Medulla oblongata (tissue), 1 donor: ENCODE measurements at regions not wholly inside any gene's neighbourhood (a gene's known extent, or its start where the extent isn't known, plus 50 kb on each side); places are given as distances from the start of the nearest gene placed in this dataset.
A peak's percentile ranks its signal among the peaks of the same experiment; 100 is the strongest.

Source experiments
- DNase-seq: peaks from one replicate; pipeline ENCODE4 v3.0.0-alpha.2; 2015; ENCODE audit errors: extremely low spot score

DNA sequence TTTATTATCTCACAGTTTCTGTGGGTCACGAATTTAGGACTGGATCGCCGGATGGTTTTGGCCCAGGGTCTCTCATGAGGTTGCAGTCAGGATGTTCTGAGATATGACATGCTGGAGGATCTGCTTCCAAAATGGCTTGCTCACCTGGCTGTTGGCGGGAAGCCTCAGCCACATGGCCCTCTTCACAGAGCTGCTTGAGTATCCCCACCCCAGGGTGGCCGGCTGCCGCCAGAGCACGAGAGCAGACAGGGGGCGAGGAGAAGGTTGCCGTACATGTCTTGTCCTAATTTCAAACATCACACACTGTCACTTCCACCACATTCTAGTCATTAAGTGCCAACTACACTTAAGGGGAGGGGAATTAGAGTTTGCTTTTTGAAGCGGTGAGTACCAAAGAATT is 365.8 kb downstream of the FGFR2 start:
- no peak for DNase-seq

DNA sequence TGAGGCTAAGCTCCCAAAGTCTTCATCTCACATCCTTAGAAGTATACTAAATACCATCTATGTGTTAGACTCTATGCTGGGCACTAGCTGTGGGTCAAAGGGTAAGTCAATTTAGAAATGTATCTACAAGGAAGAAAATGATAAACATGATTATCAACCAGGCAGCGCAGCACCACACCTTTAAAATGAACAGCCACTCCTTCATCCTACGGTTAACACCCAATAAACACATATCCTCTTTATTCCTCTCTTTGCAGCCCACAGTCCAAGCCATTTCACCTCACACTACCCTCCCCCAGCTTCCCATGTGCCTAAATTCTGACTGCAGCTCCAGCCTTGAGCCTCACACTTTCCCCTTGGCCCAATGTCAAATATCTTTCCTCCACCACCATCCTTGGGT is 362.6 kb downstream of the FGFR2 start:
- DNase-seq = no peak

GRCh38 chr10:121236621-121237020 is 361.6 kb downstream of the FGFR2 start:
- no peak for DNase-seq

- no peak for DNase-seq
These were observed 360.5 kb downstream of the FGFR2 start for GRCh38 chr10:121237718-121238117.

DNA sequence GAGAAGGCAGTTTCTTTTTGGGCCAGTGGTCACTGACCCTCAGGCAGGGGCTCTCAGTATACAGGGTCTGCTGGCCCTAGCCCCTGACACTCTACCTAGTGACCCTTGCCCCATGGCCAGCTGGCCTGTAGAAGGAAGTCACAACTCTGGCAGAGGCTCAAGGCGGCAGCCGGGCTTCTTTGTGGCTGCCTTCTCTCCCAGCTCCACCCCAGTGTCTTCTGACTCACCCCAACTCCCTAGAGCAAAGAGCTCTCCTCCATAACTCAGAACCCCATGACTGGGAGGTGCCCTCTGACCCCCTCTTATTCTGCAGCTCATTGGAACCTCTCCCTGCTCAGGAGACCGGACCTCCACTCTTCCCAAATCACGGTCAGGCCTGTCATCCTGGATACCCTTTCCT is 358.2 kb downstream of the FGFR2 start:
- DNase-seq = no peak

- no peak for DNase-seq
These were observed 357.7 kb downstream of the FGFR2 start for GRCh38 chr10:121240556-121240955.

DNA sequence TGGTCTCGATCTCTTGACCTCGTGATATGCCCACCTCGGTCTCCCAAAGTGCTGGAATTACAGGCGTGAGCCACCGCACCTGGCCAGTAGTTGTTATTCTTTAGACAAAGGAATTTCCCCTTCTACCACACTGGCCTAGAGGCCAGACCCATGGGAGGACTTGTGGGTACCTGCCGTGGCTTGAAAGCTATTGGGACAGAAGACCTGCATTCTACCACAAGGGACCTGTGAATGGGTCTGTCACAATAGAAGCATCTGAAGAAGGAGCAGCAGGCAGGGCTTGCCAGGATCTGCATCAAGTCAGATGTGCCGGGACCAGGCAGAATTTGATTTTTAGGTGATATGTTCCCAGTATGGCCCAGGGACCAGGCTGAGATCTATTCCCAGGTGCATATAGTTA is 356.9 kb downstream of the FGFR2 start:
- DNase-seq = no peak

GRCh38 chr10:121242741-121243608 is 355.3 kb downstream of the FGFR2 start:
- DNase-seq = no peak

DNA sequence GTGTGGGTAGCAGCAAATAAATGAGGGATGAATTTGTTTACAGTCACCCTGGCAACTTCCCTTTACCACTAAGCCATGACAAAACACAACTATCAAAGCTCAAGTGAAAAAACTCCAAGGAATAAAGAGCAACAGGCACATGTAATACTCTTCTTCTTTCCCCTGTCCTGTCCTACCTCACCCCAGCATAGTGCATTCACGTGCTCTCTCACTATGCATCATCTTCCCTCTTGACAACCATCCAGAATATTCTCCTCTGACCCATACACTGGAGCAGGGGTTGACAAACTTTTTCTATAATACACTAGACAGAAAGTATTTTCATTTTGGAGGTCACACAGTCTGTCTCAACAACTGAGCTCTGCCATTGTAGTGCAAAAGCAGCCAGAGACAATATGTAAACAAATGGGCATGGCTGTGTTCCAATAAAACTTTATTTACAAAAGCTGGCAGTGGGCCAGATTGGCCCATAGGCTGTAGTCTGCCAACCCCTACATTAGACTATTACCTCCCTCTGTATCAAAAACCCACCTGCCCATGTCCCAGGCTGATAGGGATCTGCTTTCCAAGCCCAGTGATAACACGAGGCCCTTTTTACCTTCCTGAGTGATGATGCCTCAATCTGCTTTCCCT is 354.5 kb downstream of the FGFR2 start:
- DNase-seq = no peak

- no peak for DNase-seq
These were observed 353.4 kb downstream of the FGFR2 start for GRCh38 chr10:121244818-121245217.

DNA sequence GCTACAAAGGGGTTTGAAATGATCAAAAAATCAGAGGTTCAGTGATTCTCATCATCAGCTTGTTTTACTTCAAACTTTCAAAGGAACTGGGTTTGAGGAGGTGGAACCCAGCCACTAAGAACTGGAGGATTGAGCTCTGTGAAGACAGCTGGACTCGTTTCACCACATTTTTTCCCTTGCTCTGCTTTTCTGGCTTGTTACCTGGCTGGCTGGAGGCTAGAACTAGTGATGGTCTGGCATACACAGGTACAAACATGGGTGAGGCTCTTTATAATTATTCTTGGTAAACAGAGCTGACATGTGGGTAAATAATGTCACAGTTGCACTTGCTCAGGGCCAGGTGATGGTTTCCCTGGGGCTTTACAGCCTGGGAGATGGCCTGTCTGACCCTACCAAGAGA is 352.5 kb downstream of the FGFR2 start:
- no peak for DNase-seq

GRCh38 chr10:121248266-121248665 is 350.0 kb downstream of the FGFR2 start:
- peak; percentile 24 for DNase-seq

GRCh38 chr10:121250995-121251764 is 347.1 kb downstream of the FGFR2 start:
- DNase-seq = no peak

GRCh38 chr10:121252756-121253155 is 345.5 kb downstream of the FGFR2 start:
- DNase-seq = no peak

GRCh38 chr10:121260377-121260776 is 337.9 kb downstream of the FGFR2 start:
- DNase-seq = no peak

- DNase-seq = no peak
These were observed 336.6 kb downstream of the FGFR2 start for GRCh38 chr10:121261665-121262064.

GRCh38 chr10:121262774-121263430 is 335.3 kb downstream of the FGFR2 start:
- DNase-seq = no peak

- DNase-seq = no peak
These were observed 334.8 kb downstream of the FGFR2 start for GRCh38 chr10:121263431-121263783.

GRCh38 chr10:121265360-121266123 is 332.7 kb downstream of the FGFR2 start:
- DNase-seq = no peak

DNA sequence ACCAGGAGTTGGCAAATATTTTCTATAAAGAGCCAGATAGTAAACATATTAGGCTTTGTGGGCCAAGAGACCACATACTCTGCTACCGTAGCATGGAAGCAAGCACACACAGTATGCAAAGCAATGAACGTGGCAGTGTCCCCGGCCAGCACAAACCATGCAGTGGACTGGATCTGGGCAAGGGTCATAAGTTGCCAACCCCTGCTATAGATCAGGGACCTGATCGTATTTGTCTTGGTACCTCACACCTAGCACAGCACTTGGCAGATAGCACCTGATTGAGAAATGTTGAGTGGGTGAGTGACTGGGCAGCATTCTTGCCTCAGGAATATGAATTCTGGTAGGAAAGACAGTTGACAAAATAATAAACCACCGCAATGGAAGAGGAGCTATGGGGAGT is 331.9 kb downstream of the FGFR2 start:
- DNase-seq = no peak

DNA sequence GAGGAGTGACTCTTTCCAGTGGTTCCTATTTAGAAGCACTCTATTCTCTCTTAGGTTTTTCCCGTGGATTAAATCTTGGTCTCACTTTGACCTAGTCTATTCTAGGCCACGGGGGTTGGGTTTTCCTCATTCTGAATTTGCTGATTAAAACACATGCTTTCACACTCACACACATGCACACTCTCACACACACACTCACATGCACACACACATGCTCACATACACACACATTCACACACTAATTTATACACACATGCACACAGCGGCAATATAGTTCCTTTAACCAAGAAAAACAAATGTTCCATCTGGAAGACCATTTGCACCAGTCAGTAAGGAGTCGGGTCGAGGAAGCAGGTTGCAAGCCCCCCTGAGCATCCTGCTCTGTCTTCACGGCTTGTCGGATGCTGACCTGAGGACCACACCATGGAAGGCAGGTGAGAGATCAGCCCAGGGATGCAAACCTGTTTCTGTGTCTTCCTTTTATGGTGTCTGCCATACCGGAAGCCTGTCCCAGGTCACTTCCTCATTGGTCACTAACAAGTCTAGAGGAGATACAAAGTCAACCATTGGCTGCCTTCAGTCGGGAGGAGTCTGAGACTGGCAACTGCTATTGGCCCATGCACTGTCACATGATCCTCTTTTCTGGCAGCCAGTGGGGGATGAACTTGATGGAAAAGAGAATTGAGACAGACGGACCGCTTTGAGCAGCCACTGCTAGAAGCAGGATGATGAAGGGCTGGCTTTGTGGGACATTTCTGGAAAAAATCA is 330.8 kb downstream of the FGFR2 start:
- DNase-seq = no peak
